ENCODE measurements at regions not wholly inside any gene's neighbourhood (a gene's known extent, or its start where the extent isn't known, plus 50 kb on each side); places are given as distances from the start of the nearest gene placed in this dataset.

DNA sequence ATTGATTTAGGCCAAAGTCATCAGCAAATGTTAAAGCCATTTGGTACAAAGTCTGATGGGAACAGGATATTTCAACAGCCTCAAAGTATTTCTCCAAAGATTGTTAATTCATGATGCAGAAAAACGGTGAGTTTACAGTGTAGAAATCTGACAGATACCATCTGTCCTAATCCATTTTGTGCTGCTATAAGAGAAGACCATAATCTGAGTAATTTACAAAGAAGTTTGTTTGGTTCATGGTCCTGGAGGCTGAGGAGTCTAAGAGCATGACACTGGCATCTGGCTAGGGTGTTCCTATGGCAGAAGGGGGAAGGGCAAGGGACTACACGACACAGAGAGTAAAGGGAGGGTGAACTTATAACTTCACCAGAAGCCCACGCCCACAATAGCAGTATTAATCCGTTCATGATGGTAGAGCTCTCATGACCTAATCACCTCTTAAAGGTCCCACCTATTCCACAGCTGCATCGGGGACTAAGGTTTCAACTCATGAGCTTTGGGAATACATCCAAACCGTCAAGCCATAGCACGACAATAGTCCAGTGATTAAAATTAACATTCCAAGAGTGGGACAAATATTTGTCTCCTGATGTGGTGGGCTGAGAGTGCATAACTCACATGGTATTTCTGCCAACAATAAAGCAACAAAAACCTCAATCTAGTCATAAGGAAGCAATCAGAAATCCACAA, 298.6 kb upstream of the AKR1E2 start:
- ATAC-seq = no peak
- Mint-ChIP-seq H3K27me3 (peaks cover 8% of the 10 kb centered on the region), H3K36me3 (ENCODE audit: low read depth) (no peaks in the 10 kb centered on the region), H3K4me3 (no peak overlapping the region), H3K9me3 (no peaks in the 10 kb centered on the region), H3K4me1 (ENCODE audit: low read depth) (no peaks in the 10 kb centered on the region), H3K27ac (no peak overlapping the region)
- intact Hi-C loops (cut with micrococcal nuclease) = no loop called here
- POLR2A ChIA-PET = interaction anchor here (0.6 kb wide), 1 partner anchor 427 kb away, joined by 3 read pairs; no protein-coding TSS in a partner anchor
- DNase-seq = no peak
- TF ChIP-seq, protein P1, sequence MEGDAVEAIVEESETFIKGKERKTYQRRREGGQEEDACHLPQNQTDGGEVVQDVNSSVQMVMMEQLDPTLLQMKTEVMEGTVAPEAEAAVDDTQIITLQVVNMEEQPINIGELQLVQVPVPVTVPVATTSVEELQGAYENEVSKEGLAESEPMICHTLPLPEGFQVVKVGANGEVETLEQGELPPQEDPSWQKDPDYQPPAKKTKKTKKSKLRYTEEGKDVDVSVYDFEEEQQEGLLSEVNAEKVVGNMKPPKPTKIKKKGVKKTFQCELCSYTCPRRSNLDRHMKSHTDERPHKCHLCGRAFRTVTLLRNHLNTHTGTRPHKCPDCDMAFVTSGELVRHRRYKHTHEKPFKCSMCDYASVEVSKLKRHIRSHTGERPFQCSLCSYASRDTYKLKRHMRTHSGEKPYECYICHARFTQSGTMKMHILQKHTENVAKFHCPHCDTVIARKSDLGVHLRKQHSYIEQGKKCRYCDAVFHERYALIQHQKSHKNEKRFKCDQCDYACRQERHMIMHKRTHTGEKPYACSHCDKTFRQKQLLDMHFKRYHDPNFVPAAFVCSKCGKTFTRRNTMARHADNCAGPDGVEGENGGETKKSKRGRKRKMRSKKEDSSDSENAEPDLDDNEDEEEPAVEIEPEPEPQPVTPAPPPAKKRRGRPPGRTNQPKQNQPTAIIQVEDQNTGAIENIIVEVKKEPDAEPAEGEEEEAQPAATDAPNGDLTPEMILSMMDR (IDR thresholded peaks at IDR 0.05) = no peak
- CTCF ChIA-PET = no interaction called here

DNA sequence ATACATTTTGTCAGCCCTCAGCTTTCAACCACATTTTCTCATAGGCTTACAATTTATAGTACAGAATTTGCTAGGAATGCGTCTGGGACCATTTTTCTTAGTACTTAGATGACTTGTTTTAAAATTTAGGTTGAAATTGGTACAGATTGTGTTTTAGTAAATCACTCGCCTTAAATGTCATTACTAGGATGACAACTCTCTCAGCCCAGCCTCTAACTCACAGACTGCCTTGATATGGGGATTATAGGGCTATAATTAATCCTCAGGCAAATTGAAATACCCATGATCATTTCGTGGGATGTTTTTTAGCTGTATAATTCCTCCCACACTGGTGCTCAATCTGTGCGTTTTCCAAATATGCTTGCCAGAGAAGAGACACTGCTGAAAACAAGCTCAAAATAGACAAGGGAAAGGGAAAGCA, 299.7 kb upstream of the AKR1E2 start:
- Mint-ChIP-seq H3K4me1 (ENCODE audit: low read depth) (no peaks in the 10 kb centered on the region), H3K9me3 (no peaks in the 10 kb centered on the region), H3K27ac (no peak overlapping the region), H3K4me3 (no peak overlapping the region), H3K36me3 (ENCODE audit: low read depth) (no peaks in the 10 kb centered on the region), H3K27me3 (peaks cover 8% of the 10 kb centered on the region)
- intact Hi-C loops (cut with micrococcal nuclease) = no loop called here
- ChIA-PET CTCF (no interaction called here), POLR2A (no interaction called here)
- ATAC-seq (no peak), DNase-seq (no peak)
- TF ChIP-seq, protein P1 (IDR thresholded peaks at IDR 0.05) = no peak

DNA sequence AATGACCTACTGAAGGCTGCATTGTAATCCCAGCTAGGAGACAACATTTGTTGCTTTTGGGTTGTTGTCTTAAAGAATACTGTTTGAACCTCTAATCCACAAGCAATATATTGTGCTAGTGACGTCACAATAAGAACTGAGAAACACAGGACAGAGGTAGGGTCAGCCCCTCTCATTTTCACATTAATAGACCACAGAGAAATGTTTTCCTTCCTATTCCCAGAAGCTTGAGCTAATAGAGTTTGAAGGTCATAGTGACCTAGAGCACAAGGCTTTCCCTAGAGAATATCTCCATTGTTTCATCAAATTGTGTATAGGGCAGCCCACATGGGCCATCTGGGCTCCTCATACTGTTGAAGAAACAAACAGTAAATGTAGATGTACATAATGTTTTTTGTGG, 300.9 kb upstream of the AKR1E2 start:
- POLR2A ChIA-PET = no interaction called here
- H3K4me1 Mint-ChIP-seq (ENCODE audit: low read depth) = no peaks in the 10 kb centered on the region
- H3K27ac Mint-ChIP-seq = no peak overlapping the region
- H3K9me3 Mint-ChIP-seq = no peaks in the 10 kb centered on the region
- H3K4me3 Mint-ChIP-seq = no peak overlapping the region
- intact Hi-C loops (cut with micrococcal nuclease) = no loop called here
- TF ChIP-seq, protein P1 (IDR thresholded peaks at IDR 0.05) = no peak
- CTCF ChIA-PET = no interaction called here
- ATAC-seq (no peak), DNase-seq (no peak)
- peaks cover 9% of the 10 kb centered on the region for H3K27me3 Mint-ChIP-seq
- H3K36me3 Mint-ChIP-seq (ENCODE audit: low read depth) = no peaks in the 10 kb centered on the region

DNA sequence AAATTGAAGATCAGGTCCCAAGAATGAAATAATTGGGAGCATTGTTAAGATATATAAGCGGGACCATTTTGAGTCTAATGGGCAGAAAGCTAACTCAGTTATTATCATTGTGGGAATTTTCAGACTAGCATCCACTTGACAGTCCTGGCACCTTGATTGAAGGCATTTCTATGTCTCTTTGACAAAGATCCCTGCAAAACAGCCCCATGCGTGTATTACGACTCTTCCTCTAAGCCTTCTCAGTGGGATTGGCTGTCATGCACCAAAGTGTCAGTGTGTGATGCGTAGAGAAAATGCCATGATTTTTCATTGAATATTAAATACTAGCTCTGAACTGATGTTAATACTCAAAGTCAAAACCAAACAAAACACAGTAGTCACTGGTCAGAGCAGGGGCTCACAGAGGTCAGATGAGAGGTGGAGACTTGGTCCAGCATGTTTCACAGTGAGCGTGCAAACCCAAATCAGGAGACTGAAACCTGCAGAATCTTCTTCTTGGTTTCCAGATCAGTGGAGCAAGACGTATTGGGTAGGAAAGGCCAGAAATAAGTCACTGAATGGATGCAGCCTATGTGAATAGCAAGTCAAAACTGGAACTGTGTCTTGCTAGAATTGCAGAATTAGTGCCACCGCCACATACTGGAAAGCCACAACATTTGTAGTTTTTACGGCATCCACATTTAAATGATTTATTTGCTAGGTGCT, 303.6 kb upstream of the AKR1E2 start:
- Mint-ChIP-seq H3K9me3 (no peaks in the 10 kb centered on the region), H3K27ac (no peak overlapping the region), H3K27me3 (peaks cover 14% of the 10 kb centered on the region), H3K4me3 (no peak overlapping the region), H3K36me3 (ENCODE audit: low read depth) (no peaks in the 10 kb centered on the region), H3K4me1 (ENCODE audit: low read depth) (no peaks in the 10 kb centered on the region)
- ATAC-seq = no peak
- ChIA-PET POLR2A (interaction anchor here (0.5 kb wide), 1 partner anchor 236 kb away, joined by 3 read pairs; no protein-coding TSS in a partner anchor), CTCF (no interaction called here)
- TF ChIP-seq, protein P1 (IDR thresholded peaks at IDR 0.05) = no peak
- intact Hi-C loops (cut with micrococcal nuclease) = no loop called here
- no peak for DNase-seq

DNA sequence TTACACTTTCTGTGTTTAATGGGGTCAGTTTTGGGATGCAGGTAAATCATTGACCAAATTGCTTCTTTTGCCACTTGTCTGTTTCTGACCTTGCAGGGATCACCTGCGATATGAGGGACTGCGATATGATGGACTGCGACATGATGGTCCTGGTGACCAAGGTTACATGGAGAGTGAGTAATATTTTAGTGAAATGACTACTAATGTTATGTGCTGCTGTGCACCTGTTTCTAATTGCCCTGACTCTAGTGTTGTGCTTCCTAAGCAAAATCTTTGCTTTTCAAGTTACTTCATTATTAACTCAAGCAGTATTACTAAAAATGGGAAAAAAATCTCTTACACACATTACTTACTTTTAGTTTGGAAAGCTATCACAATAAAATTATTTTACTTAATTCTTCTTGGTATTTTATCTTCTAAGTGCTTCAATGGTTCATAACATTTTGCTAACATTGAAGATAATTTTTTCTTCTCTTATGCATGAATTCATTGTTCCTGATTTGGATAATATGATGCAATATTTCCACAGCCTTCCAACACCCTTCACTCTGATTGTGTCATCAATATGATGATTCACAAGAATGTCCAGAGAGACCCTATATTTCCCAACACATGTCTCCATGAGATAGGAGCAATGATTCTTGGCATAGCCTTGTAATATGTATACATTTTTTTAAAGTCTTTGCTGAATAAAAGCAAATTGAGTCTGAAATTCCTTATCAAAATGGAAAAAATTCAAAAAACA, 306.2 kb upstream of the AKR1E2 start:
- no peak overlapping the region for H3K27ac Mint-ChIP-seq
- no peak for DNase-seq
- TF ChIP-seq, protein P1 (IDR thresholded peaks at IDR 0.05) = no peak
- no peak overlapping the region for H3K4me3 Mint-ChIP-seq
- intact Hi-C loops (cut with micrococcal nuclease) = no loop called here
- no peak for ATAC-seq
- H3K36me3 Mint-ChIP-seq (ENCODE audit: low read depth) = no peaks in the 10 kb centered on the region
- peaks cover 18% of the 10 kb centered on the region for H3K27me3 Mint-ChIP-seq
- no peaks in the 10 kb centered on the region for H3K4me1 Mint-ChIP-seq (ENCODE audit: low read depth)
- ChIA-PET CTCF (no interaction called here), POLR2A (no interaction called here)
- no peaks in the 10 kb centered on the region for H3K9me3 Mint-ChIP-seq
